ENCODE measurements at regions not wholly inside any gene's neighbourhood (a gene's known extent, or its start where the extent isn't known, plus 50 kb on each side); places are given as distances from the start of the nearest gene placed in this dataset.

GRCh38 chrX:120697053-120697452, 67.2 kb upstream of the C1GALT1C1 start:
- DNase-seq (ENCODE audit: low spot score), result no peak

GRCh38 chrX:120692319-120692718, 62.5 kb upstream of the C1GALT1C1 start:
- DNase-seq (ENCODE audit: low spot score), result no peak

- no peak for DNase-seq (ENCODE audit: low spot score)
Observed at GRCh38 chrX:120690941-120691340, 61.1 kb upstream of the C1GALT1C1 start.

GRCh38 chrX:120690344-120690743, 60.5 kb upstream of the C1GALT1C1 start:
- DNase-seq (ENCODE audit: low spot score), result no peak

GRCh38 chrX:120680090-120680489, 50.2 kb upstream of the C1GALT1C1 start:
- DNase-seq (ENCODE audit: low spot score), result no peak
